B cell (primary cell): ENCODE measurements at regions not wholly inside any gene's neighbourhood (a gene's known extent, or its start where the extent isn't known, plus 50 kb on each side); places are given as distances from the start of the nearest gene placed in this dataset.

ENCODE experiments used
- ATAC-seq: fragments of 200-7000 bp; cut with Tn5 transposase; one replicate; pipeline ENCODE4 v1.10.0; 2021; ENCODE audit warnings: low read depth, mild to moderate bottlenecking, moderate number of reproducible peaks, moderate library complexity
- CTCF ChIA-PET: fragments of 350-600 bp; sonication (Branson Sonifier 250); formaldehyde crosslinking; loops from one replicate; lab custom pipeline; 2021; ENCODE audit warnings: antibody characterized with exemption, inconsistent platforms; lab: Charles Lee
- POLR2A ChIA-PET: fragments of 350-600 bp; sonication (Branson Sonifier 250); formaldehyde crosslinking; loops from one replicate; lab custom pipeline; 2021; ENCODE audit warnings: antibody characterized with exemption; lab: Charles Lee
- DNase-seq: peaks from one replicate; pipeline ENCODE4 v3.0.0; 2013
- H2AFZ ChIP-seq: 2 replicates; pipeline ENCODE4 v1.6.1; 2012; ENCODE audit warnings: mild to moderate bottlenecking, low read depth, low read length; ENCODE audit not compliant: insufficient read depth, poor library complexity, severe bottlenecking
- H3K27ac ChIP-seq, 2 donors: 1 replicate in 1 of 2; 2 replicates in 1 of 2; pipeline ENCODE4 v1.5.1; 2012 to 2013; ENCODE audit warnings: low read length in 2 of 2, mild to moderate bottlenecking in 2 of 2, moderate library complexity in 1 of 2
- H3K27me3 ChIP-seq, 4 experiments: fragments of 200-600 bp in 1 of 4; sonication (generic) in 1 of 4; replicated peaks in 1 of 4; 1 replicate in 2 of 4; 2 replicates in 2 of 4; pipeline versions ENCODE4 v1.6.1 to v1.7.0; 2013 to 2016; ENCODE audit warnings: low read length in 3 of 4, mild to moderate bottlenecking in 2 of 4, mixed read lengths in 1 of 4, moderate library complexity in 1 of 4; ENCODE audit not compliant: insufficient read depth in 4 of 4, control insufficient read depth in 3 of 4; ENCODE audit errors: control extremely low read depth in 1 of 4
- H3K36me3 ChIP-seq, 2 experiments: replicated peaks in 1 of 2; 1 replicate in 1 of 2; 2 replicates in 1 of 2; pipeline versions ENCODE4 v1.6.1 to v1.7.1; 2013; ENCODE audit warnings: low read length in 1 of 2; ENCODE audit not compliant: insufficient read depth in 2 of 2, control insufficient read depth in 1 of 2; ENCODE audit errors: control extremely low read depth in 1 of 2, extremely low read depth in 1 of 2
- H3K4me1 ChIP-seq, 2 donors: fragments of 200-600 bp in 1 of 2; sonication (generic) in 1 of 2; 1 replicate in 1 of 2; 2 replicates in 1 of 2; pipeline versions ENCODE4 v1.5.1 to v1.6.1; 2013 to 2017; ENCODE audit warnings: low read length in 2 of 2; ENCODE audit not compliant: control insufficient read depth in 2 of 2, insufficient read depth in 2 of 2
- H3K4me2 ChIP-seq: replicated peaks from 2 replicates; pipeline ENCODE3; 2012; ENCODE audit warnings: mild to moderate bottlenecking, low read depth, low read length; ENCODE audit not compliant: poor library complexity, severe bottlenecking
- H3K4me3 ChIP-seq, 5 experiments: fragments of 200-600 bp in 1 of 5; sonication (generic) in 1 of 5; 1 replicate in 3 of 5; 2 replicates in 2 of 5; pipeline versions ENCODE4 v1.5.1 to v1.7.0; 2011 to 2016; ENCODE audit warnings: low read length in 4 of 5, mild to moderate bottlenecking in 4 of 5, low read depth in 2 of 5, control low read depth in 1 of 5, moderate library complexity in 1 of 5; ENCODE audit not compliant: insufficient read depth in 1 of 5; ENCODE audit errors: control extremely low read depth in 1 of 5, extremely low read depth in 1 of 5
- H3K79me2 ChIP-seq: fragments of 200-600 bp; sonication (generic); one replicate; pipeline ENCODE4 v1.6.0; 2016; ENCODE audit warnings: low read length; ENCODE audit not compliant: control insufficient read depth, insufficient read depth
- H3K9ac ChIP-seq: fragments of 200-600 bp; sonication (generic); 2 replicates; pipeline ENCODE4 v1.6.1; 2017; ENCODE audit warnings: mild to moderate bottlenecking, low read length, moderate library complexity
- H3K9me3 ChIP-seq, 3 donors: one replicate each; pipeline versions ENCODE4 v1.6.1 to v1.7.1; 2013; ENCODE audit warnings: low read length in 2 of 3; ENCODE audit not compliant: control insufficient read depth in 2 of 3, insufficient read depth in 1 of 3; ENCODE audit errors: control extremely low read depth in 1 of 3
- H4K20me1 ChIP-seq: 2 replicates; pipeline ENCODE4 v1.6.0; 2012; ENCODE audit warnings: mild to moderate bottlenecking, low read length; ENCODE audit not compliant: insufficient read depth, control insufficient read depth, poor library complexity, severe bottlenecking
- H3K27ac Mint-ChIP-seq: one replicate; pipeline ENCODE4 v1.8.0; 2021; ENCODE audit warnings: mixed read lengths
- H3K27me3 Mint-ChIP-seq: one replicate; pipeline ENCODE4 v1.8.0; 2021; ENCODE audit warnings: mixed read lengths
- H3K4me1 Mint-ChIP-seq: one replicate; pipeline ENCODE4 v1.8.0; 2021; ENCODE audit warnings: mixed read lengths
- H3K4me3 Mint-ChIP-seq: one replicate; pipeline ENCODE4 v1.8.0; 2021; ENCODE audit warnings: mixed read lengths
- H3K9me3 Mint-ChIP-seq: one replicate; pipeline ENCODE4 v1.8.0; 2022; ENCODE audit warnings: mixed read lengths; ENCODE audit not compliant: insufficient read depth
- EZH2 ChIP-seq: IDR thresholded peaks from 2 replicates; pipeline ENCODE4 v1.6.1; 2012; ENCODE audit warnings: borderline replicate concordance, low read depth, mild to moderate bottlenecking, moderate library complexity, low read length; ENCODE audit not compliant: insufficient read depth, poor library complexity, severe bottlenecking
- WGBS: methylation state at CpG from one replicate; pipeline ENCODE4 v1.1.5; 2013; ENCODE audit warnings: missing lambda C conversion rate; ENCODE audit not compliant: insufficient coverage; 5-methylcytosine and 5-hydroxymethylcytosine counted together
- intact Hi-C: fragments of 100-400 bp; cut with micrococcal nuclease; formaldehyde crosslinking; loops from one replicate; pipeline ENCODE4 v1.10.0; 2022
- TF ChIP-seq, protein P1 (sequence below): fragments of 200-600 bp; IDR thresholded peaks from one replicate; pipeline ENCODE4 v1.8.0; 2022; ENCODE audit warnings: antibody characterized with exemption, mild to moderate bottlenecking

DNA sequence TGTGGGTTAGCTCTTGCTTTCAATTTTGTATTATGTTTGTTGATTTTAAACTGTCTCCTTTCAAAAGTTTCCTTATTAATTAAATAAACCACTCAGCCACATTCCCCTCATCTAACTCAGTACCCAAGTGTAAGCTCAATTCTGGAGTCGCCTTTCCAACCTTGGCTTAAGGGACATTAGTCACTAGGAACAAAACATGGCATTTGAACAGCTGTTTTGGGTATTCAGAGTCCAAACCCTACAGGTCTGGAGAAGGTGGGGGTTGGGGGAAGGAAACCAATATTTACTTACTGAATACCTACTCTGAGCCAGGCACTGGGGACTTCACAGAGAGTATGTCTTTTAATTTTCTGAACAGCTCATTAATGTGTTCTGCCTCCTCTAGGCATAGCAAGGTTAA lies 117.2 kb upstream of the JUN start:
- Histone ChIP-seq H3K36me3 (no peaks in the 10 kb centered on the region), H3K27ac (no peak overlapping the region), H2AFZ (no peak overlapping the region), H3K27me3 (no peaks in the 10 kb centered on the region), H4K20me1 (no peaks in the 10 kb centered on the region), H3K4me3 (no peak overlapping the region), H3K9me3 (no peaks in the 10 kb centered on the region), H3K79me2 (no peaks in the 10 kb centered on the region), H3K4me1 (peaks cover 10 to 19% of the 10 kb centered on the region in 2 donors), H3K4me2 (no peak overlapping the region), H3K9ac (no peak overlapping the region)
- ChIA-PET POLR2A (no interaction called here), CTCF (interaction anchor here (0.8 to 1.7 kb wide), 3 partner anchors 11 to 164 kb away, joined by 3 to 4 read pairs (median 3); no protein-coding TSS in a partner anchor)
- Mint-ChIP-seq H3K9me3 (no peaks in the 10 kb centered on the region), H3K27ac (no peak overlapping the region), H3K4me3 (no peak overlapping the region), H3K27me3 (no peaks in the 10 kb centered on the region), H3K4me1 (peaks cover 17% of the 10 kb centered on the region)
- TF ChIP-seq EZH2, result no peak
- TF ChIP-seq, protein P1, sequence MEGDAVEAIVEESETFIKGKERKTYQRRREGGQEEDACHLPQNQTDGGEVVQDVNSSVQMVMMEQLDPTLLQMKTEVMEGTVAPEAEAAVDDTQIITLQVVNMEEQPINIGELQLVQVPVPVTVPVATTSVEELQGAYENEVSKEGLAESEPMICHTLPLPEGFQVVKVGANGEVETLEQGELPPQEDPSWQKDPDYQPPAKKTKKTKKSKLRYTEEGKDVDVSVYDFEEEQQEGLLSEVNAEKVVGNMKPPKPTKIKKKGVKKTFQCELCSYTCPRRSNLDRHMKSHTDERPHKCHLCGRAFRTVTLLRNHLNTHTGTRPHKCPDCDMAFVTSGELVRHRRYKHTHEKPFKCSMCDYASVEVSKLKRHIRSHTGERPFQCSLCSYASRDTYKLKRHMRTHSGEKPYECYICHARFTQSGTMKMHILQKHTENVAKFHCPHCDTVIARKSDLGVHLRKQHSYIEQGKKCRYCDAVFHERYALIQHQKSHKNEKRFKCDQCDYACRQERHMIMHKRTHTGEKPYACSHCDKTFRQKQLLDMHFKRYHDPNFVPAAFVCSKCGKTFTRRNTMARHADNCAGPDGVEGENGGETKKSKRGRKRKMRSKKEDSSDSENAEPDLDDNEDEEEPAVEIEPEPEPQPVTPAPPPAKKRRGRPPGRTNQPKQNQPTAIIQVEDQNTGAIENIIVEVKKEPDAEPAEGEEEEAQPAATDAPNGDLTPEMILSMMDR, result no peak
- intact Hi-C loops, result loop anchor here (5.0 kb wide), 2 partner anchors 111 to 796 kb away; no protein-coding TSS in a partner anchor
- no CpG with 5 or more reads among the region's 1 CpG for WGBS
- DNase-seq, result no peak
- ATAC-seq, result no peak

DNA sequence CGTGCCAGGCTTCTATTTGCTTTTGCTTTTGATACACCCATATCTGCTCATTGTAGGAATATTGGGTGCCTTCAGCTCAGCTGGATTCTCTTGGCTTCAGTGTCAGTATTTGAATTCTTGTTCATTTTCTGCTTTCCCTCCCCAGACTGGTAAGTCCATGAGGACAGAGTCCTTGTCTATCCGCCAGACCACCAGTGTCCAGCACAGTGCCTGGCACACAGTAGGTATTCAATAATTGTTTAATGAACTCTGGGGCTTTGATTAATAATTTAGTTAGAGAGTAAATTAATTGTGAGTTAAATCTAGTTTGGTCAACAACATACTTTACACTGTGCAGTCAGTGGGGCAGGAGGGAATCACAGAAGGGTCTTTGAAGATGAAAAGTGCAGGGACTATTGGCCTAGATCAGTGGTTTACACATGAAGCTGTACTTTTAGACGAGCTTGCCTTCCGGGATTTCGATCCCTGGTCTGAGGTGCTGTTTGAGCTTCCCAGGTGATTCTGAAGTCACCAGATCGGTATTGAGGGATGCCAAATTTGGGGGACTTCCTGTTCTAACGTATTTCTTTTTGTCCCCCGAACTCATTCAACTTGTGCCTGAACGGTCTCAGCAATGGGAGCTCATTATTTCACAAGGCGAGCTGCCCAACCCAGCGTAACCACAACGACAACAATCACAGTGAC lies 119.1 kb upstream of the JUN start:
- no peaks in the 10 kb centered on the region for H3K27me3 ChIP-seq
- H3K4me1 ChIP-seq, result peaks cover 10% of the 10 kb centered on the region in 2 donors
- H3K4me3 ChIP-seq, result peak overlapping the region; percentile 45 to 74 (median 60)
- ChIA-PET CTCF (interaction anchor here (0.8 to 2.0 kb wide), 7 partner anchors 18 to 389 kb away, joined by 3 to 8 read pairs (median 4); partner anchors contain the start of gene JUN), POLR2A (interaction anchor here (1.1 to 1.4 kb wide), 3 partner anchors 66 to 118 kb away, joined by 3 to 7 read pairs (median 3); partner anchors contain the start of gene JUN)
- intact Hi-C loops, result loop anchor here (1.0 to 5.0 kb wide), 7 partner anchors 66 to 794 kb away; partner anchors contain the start of gene FGGY
- no peaks in the 10 kb centered on the region for H4K20me1 ChIP-seq
- Mint-ChIP-seq H3K4me3 (peak overlapping the region; percentile 85), H3K27me3 (no peaks in the 10 kb centered on the region), H3K27ac (peak overlapping the region; percentile 83), H3K4me1 (peaks cover 13% of the 10 kb centered on the region), H3K9me3 (no peaks in the 10 kb centered on the region)
- no peaks in the 10 kb centered on the region for H3K79me2 ChIP-seq
- no peaks in the 10 kb centered on the region for H3K9me3 ChIP-seq
- peak overlapping the region; percentile 68 for H3K9ac ChIP-seq
- H2AFZ ChIP-seq, result peak overlapping the region; percentile 82
- no peak for ATAC-seq
- H3K4me2 ChIP-seq, result peak overlapping the region; percentile 90
- peak overlapping the region; percentile 49 to 82 for H3K27ac ChIP-seq
- TF ChIP-seq, protein P1, result no peak
- TF ChIP-seq EZH2, result no peak
- WGBS, result 14% methylated on average over 8 of the region's 12 CpGs
- no peak for DNase-seq
- no peaks in the 10 kb centered on the region for H3K36me3 ChIP-seq
